IMR-90 (cell line): ENCODE measurements at regions not wholly inside any gene's neighbourhood (a gene's known extent, or its start where the extent isn't known, plus 50 kb on each side); places are given as distances from the start of the nearest gene placed in this dataset.

Source experiments
- ATAC-seq: fragments of 200-7000 bp; cut with Tn5 transposase; 2 replicates; pipeline ENCODE4 v1.9.1; 2020; ENCODE audit warnings: low read depth, mild to moderate bottlenecking, moderate library complexity
- BruUV-seq: library from RNA; stranded (reverse); fragments of 400-500 nt; replicated peaks from 2 replicates; lab custom pipeline; 2021; lab: Mats Ljungman, UMichigan
- CTCF ChIA-PET: fragments of 300-600 bp; formaldehyde crosslinking; extraction: SDS; loops from one replicate; lab custom pipeline; 2021; ENCODE audit warnings: antibody characterized with exemption; lab: Yijun Ruan, JAX
- POLR2A ChIA-PET: fragments of 300-600 bp; sonication (Branson Sonifier 250); formaldehyde crosslinking; loops from one replicate; lab custom pipeline; 2022; ENCODE audit warnings: antibody characterized with exemption; ENCODE audit not compliant: unreplicated experiment; lab: Charles Lee
- DNase-seq: peaks from one replicate; pipeline ENCODE4 v3.0.0; 2013
- H2AFZ ChIP-seq: replicated peaks from 2 replicates; pipeline ENCODE3; 2013; ENCODE audit warnings: low read length, mild to moderate bottlenecking; ENCODE audit not compliant: poor library complexity
- H2AK5ac ChIP-seq: 2 replicates; pipeline ENCODE4 v1.6.1; 2013; ENCODE audit warnings: low read depth, low read length, inconsistent platforms
- H2AK9ac ChIP-seq: replicated peaks from 2 replicates; pipeline ENCODE3; 2013; ENCODE audit warnings: mild to moderate bottlenecking, low read depth, low read length, moderate library complexity; ENCODE audit not compliant: poor library complexity
- H2BK120ac ChIP-seq: 2 replicates; pipeline ENCODE4 v1.6.1; 2013; ENCODE audit warnings: low read depth, low read length, inconsistent platforms
- H2BK15ac ChIP-seq: 3 replicates; pipeline ENCODE4 v1.6.1; 2013; ENCODE audit warnings: low read depth, low read length, inconsistent platforms
- H2BK20ac ChIP-seq: 2 replicates; pipeline ENCODE4 v1.6.1; 2013; ENCODE audit warnings: low read depth, mild to moderate bottlenecking, inconsistent platforms, low read length, moderate library complexity
- H2BK5ac ChIP-seq: 2 replicates; pipeline ENCODE4 v1.6.1; 2013; ENCODE audit warnings: mild to moderate bottlenecking, low read depth, low read length, inconsistent platforms; ENCODE audit not compliant: poor library complexity, severe bottlenecking
- H3K14ac ChIP-seq: replicated peaks from 2 replicates; pipeline ENCODE4 v1.6.1; 2013; ENCODE audit warnings: low read depth, low read length, inconsistent platforms
- H3K18ac ChIP-seq: 2 replicates; pipeline ENCODE4 v1.6.1; 2013; ENCODE audit warnings: low read depth, low read length, control low read depth
- H3K23ac ChIP-seq: 2 replicates; pipeline ENCODE4 v1.6.1; 2013; ENCODE audit warnings: low read depth, low read length, inconsistent platforms
- H3K27ac ChIP-seq: 2 replicates; pipeline ENCODE4 v1.5.1; 2013; ENCODE audit warnings: mild to moderate bottlenecking, control low read depth, low read length; ENCODE audit not compliant: insufficient read depth
- H3K27me3 ChIP-seq: 2 replicates; pipeline ENCODE4 v1.6.1; 2013; ENCODE audit warnings: low read length; ENCODE audit not compliant: control insufficient read depth, insufficient read depth
- H3K36me3 ChIP-seq: 2 replicates; pipeline ENCODE4 v1.6.1; 2013; ENCODE audit warnings: low read length, mixed read lengths; ENCODE audit not compliant: control insufficient read depth, insufficient read depth
- H3K4ac ChIP-seq: 2 replicates; pipeline ENCODE4 v1.6.1; 2013; ENCODE audit warnings: low read depth, low read length, inconsistent platforms
- H3K4me1 ChIP-seq: 2 replicates; pipeline ENCODE4 v1.6.1; 2013; ENCODE audit warnings: low read length, mixed read lengths; ENCODE audit not compliant: control insufficient read depth, insufficient read depth
- H3K4me2 ChIP-seq: 2 replicates; pipeline ENCODE4 v1.6.1; 2013; ENCODE audit warnings: low read depth, mild to moderate bottlenecking, control low read depth, low read length, moderate library complexity
- H3K4me3 ChIP-seq: 2 replicates; pipeline ENCODE4 v1.5.1; 2013; ENCODE audit warnings: low read depth, mild to moderate bottlenecking, control low read depth, low read length, moderate library complexity; ENCODE audit not compliant: insufficient read depth
- H3K56ac ChIP-seq: 2 replicates; pipeline ENCODE4 v1.6.1; 2013; ENCODE audit warnings: low read length, inconsistent platforms; ENCODE audit not compliant: insufficient read depth; ENCODE audit errors: extremely low read depth
- H3K79me1 ChIP-seq, 2 experiments: 2 replicates each; pipeline ENCODE4 v1.6.1; 2013; ENCODE audit warnings: low read length in 2 of 2, inconsistent platforms in 1 of 2, low read depth in 1 of 2
- H3K9ac ChIP-seq: 2 replicates; pipeline ENCODE4 v1.6.1; 2013; ENCODE audit warnings: low read depth, low read length, control low read depth
- H3K9me1 ChIP-seq: 2 replicates; pipeline ENCODE4 v1.6.1; 2013; ENCODE audit warnings: low read length, inconsistent platforms; ENCODE audit not compliant: insufficient read depth
- H3K9me3 ChIP-seq: 2 replicates; pipeline ENCODE4 v1.6.1; 2013; ENCODE audit warnings: low read length; ENCODE audit not compliant: control insufficient read depth, insufficient read depth
- H4K20me1 ChIP-seq: 2 replicates; pipeline ENCODE4 v1.6.1; 2013; ENCODE audit warnings: low read length, inconsistent platforms; ENCODE audit not compliant: insufficient read depth
- H4K5ac ChIP-seq: 2 replicates; pipeline ENCODE4 v1.6.1; 2013; ENCODE audit warnings: mild to moderate bottlenecking, low read depth, low read length, control low read depth
- H4K8ac ChIP-seq, 2 experiments: 2 replicates each; pipeline ENCODE4 v1.6.1; 2013; ENCODE audit warnings: low read depth in 2 of 2, low read length in 2 of 2, control low read depth in 1 of 2, inconsistent platforms in 1 of 2
- H4K91ac ChIP-seq: 2 replicates; pipeline ENCODE4 v1.6.1; 2013; ENCODE audit warnings: low read depth, low read length, inconsistent platforms; ENCODE audit not compliant: insufficient read depth
- BHLHE40 ChIP-seq: fragments of 150-350 bp; IDR thresholded peaks from 2 replicates; pipeline ENCODE4 v1.6.1; 2016; ENCODE audit warnings: mild to moderate bottlenecking, low read depth, low read length
- CEBPB ChIP-seq: IDR thresholded peaks from 2 replicates; pipeline ENCODE4 v1.6.1; 2012; ENCODE audit warnings: low read depth, low read length, improper control_type of control experiment
- FOS ChIP-seq: fragments of 150-350 bp; IDR thresholded peaks from 2 replicates; pipeline ENCODE4 v1.6.1; 2016; ENCODE audit warnings: low read depth, low read length
- MAFK ChIP-seq: IDR thresholded peaks from 2 replicates; pipeline ENCODE4 v1.6.1; 2012; ENCODE audit warnings: low read depth, low read length, improper control_type of control experiment
- NFE2L2 ChIP-seq: fragments of 150-350 bp; IDR thresholded peaks from 2 replicates; pipeline ENCODE4 v1.6.1; 2016; ENCODE audit warnings: low read depth, mild to moderate bottlenecking, low read length
- POLR2A ChIP-seq: IDR thresholded peaks from 2 replicates; pipeline ENCODE4 v1.6.1; 2012; ENCODE audit warnings: mild to moderate bottlenecking, low read depth, low read length
- RAD21 ChIP-seq: IDR thresholded peaks from 2 replicates; pipeline ENCODE4 v1.6.1; 2012; ENCODE audit warnings: low read length, improper control_type of control experiment
- RFX5 ChIP-seq: IDR thresholded peaks from 2 replicates; pipeline ENCODE4 v1.8.0; 2012; ENCODE audit warnings: low read depth, mild to moderate bottlenecking, low read length, moderate library complexity
- WGBS, 2 experiments: methylation state at CpG; one replicate each; pipeline versions ENCODE4 v1.1.5 to v1.1.7; 2013; ENCODE audit warnings: missing lambda C conversion rate in 2 of 2; ENCODE audit not compliant: insufficient read length in 1 of 2; ENCODE audit errors: extremely low coverage in 2 of 2; 5-methylcytosine and 5-hydroxymethylcytosine counted together
- dilution Hi-C: fragments of 300-500 bp; cut with HindIII; formaldehyde crosslinking; loops from one replicate; pipeline ENCODE4 v1.14.3; 2018; ENCODE audit warnings: low sequenced_read_pairs; ENCODE audit not compliant: unreplicated experiment
- in situ Hi-C: fragments of 300-500 bp; cut with MboI; formaldehyde crosslinking; loops from 3 replicates; pipeline ENCODE4 v1.14.3; 2019; ENCODE audit warnings: low sequenced_read_pairs, inconsistent platforms, mixed read lengths
- intact Hi-C: fragments of 100-400 bp; cut with micrococcal nuclease; formaldehyde crosslinking; loops from 2 replicates; pipeline ENCODE4 v1.10.0; 2022

DNA sequence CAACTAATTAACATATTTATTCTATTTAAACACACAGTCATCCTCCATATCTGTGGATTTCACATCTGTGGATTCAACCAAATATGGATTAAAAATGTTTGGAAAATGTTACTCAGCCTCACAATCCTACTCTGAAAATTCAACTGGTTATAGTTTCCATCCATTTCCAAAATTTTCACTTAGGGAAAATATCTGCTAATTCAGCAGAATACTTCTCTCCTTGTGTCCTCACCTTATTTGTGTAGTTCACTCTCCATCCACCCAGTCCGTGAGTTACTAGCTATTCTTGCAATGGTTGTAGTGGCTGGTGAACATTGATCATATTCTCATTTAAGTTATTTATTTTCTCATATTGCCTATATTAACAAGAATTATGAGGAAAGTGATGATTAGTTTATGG, 77.6 kb upstream of the PRKCQ start:
- Histone ChIP-seq H3K36me3 (no peaks in the 10 kb centered on the region), H3K4ac (no peak overlapping the region), H2AK5ac (no peak overlapping the region), H3K56ac (no peak overlapping the region), H2BK15ac (no peak overlapping the region), H3K23ac (no peak overlapping the region), H2BK5ac (no peak overlapping the region), H3K18ac (no peak overlapping the region), H2BK20ac (no peak overlapping the region), H4K8ac (no peak overlapping the region), H3K9me1 (no peaks in the 10 kb centered on the region), H2BK120ac (no peak overlapping the region), H3K79me1 (no peaks in the 10 kb centered on the region), H4K20me1 (no peaks in the 10 kb centered on the region), H2AFZ (no peak overlapping the region), H3K9me3 (no peaks in the 10 kb centered on the region), H4K5ac (no peak overlapping the region), H3K4me2 (no peak overlapping the region), H3K27ac (no peak overlapping the region), H3K4me3 (no peak overlapping the region), H3K27me3 (peaks cover 2% of the 10 kb centered on the region; the same call in 1 of the 2 replicates), H3K9ac (no peak overlapping the region), H3K4me1 (no peaks in the 10 kb centered on the region), H2AK9ac (no peak overlapping the region), H3K14ac (no peak overlapping the region), H4K91ac (no peak overlapping the region)
- WGBS, 2 experiments, result no CpG with 5 or more reads among the region's 1 CpG
- intact Hi-C loops, result no loop called here
- ChIA-PET CTCF (no interaction called here), POLR2A (no interaction called here)
- BruUV-seq, result no TSS peak
- ATAC-seq, result no peak
- dilution Hi-C loops, result no loop called here
- TF ChIP-seq CEBPB (no peak), RFX5 (no peak), RAD21 (no peak), BHLHE40 (no peak), FOS (no peak), MAFK (peak; percentile 55), POLR2A (no peak), NFE2L2 (no peak)
- DNase-seq, result no peak
- in situ Hi-C loops, result no loop called here
